A549 (cell line): ENCODE measurements at regions not wholly inside any gene's neighbourhood (a gene's known extent, or its start where the extent isn't known, plus 50 kb on each side); places are given as distances from the start of the nearest gene placed in this dataset.

Source experiments
- ATAC-seq, 2 experiments: fragments of 200-7000 bp in 1 of 2; fragments of >200 bp in 1 of 2; cut with Nextera tagmentation in 1 of 2; cut with Tn5 transposase in 1 of 2; 3 replicates each; pipeline versions ENCODE4 v1.8.0 to v1.9.1; 2018 to 2020; ENCODE audit warnings: mild to moderate bottlenecking in 1 of 2, moderate library complexity in 1 of 2
- CTCF ChIA-PET: fragments of 300-600 bp; sonication (Branson Sonifier 250); formaldehyde crosslinking; extraction: SDS; loops from one replicate; lab custom pipeline; 2021; ENCODE audit warnings: antibody characterized with exemption, inconsistent platforms; lab: Yijun Ruan, JAX
- POLR2A ChIA-PET: fragments of 350-600 bp; formaldehyde crosslinking; extraction: SDS; loops from one replicate; lab custom pipeline; 2021; ENCODE audit warnings: antibody characterized with exemption, inconsistent platforms; lab: Yijun Ruan, JAX
- DNase-seq, 2 experiments: peaks; one replicate each; pipeline versions ENCODE4 v3.0.0 to v3.0.0-alpha.2; 2011 to 2016; ENCODE audit warnings: low read depth in 1 of 2, low spot score in 1 of 2
- FAIRE-seq: peaks from 2 replicates; lab custom pipeline; 2011; peaks lifted over from hg19 to GRCh38; lab: Jason Lieb, UNC
- H3K27ac ChIP-seq, 2 experiments: fragments of >200 bp; sonication (Bioruptor Twin); formaldehyde crosslinking; 3 replicates each; pipeline ENCODE4 v1.5.1; 2016 to 2017
- H3K4me1 ChIP-seq: fragments of >200 bp; sonication (Bioruptor Twin); formaldehyde crosslinking; 3 replicates; pipeline ENCODE4 v1.6.1; 2016
- H3K4me2 ChIP-seq: fragments of >200 bp; sonication (Bioruptor Twin); formaldehyde crosslinking; 3 replicates; pipeline ENCODE4 v1.6.1; 2016
- H3K4me3 ChIP-seq: fragments of >200 bp; sonication (Bioruptor Twin); formaldehyde crosslinking; 3 replicates; pipeline ENCODE4 v1.5.1; 2016
- H3K9me3 ChIP-seq: fragments of >200 bp; sonication (Bioruptor Twin); formaldehyde crosslinking; 3 replicates; pipeline ENCODE4 v1.6.1; 2016
- CBX2 ChIP-seq: fragments of 200-600 bp; sonication (generic); IDR thresholded peaks from 2 replicates; pipeline ENCODE4 v1.6.1; 2016; ENCODE audit warnings: low read depth, mild to moderate bottlenecking, borderline replicate concordance
- CEBPB ChIP-seq, 2 experiments: fragments of >200 bp in 1 of 2; sonication (Bioruptor Twin) in 1 of 2; formaldehyde crosslinking in 1 of 2; IDR thresholded peaks; 2 replicates each; pipeline ENCODE4 v1.6.1; 2012 to 2016
- CHD4 ChIP-seq: fragments of 200-600 bp; sonication (generic); IDR thresholded peaks from 2 replicates; pipeline ENCODE4 v1.6.1; 2016; ENCODE audit warnings: antibody characterized with exemption, mild to moderate bottlenecking, borderline replicate concordance
- EHF ChIP-seq: fragments of 250-450 bp; sonication (Bioruptor Pico); IDR thresholded peaks from 2 replicates; pipeline ENCODE4 v1.5.0; 2020; ENCODE audit warnings: mild to moderate bottlenecking
- EP300 ChIP-seq, 2 experiments: fragments of >200 bp; sonication (Bioruptor Twin); formaldehyde crosslinking; IDR thresholded peaks; 2 replicates in 1 of 2; 3 replicates in 1 of 2; pipeline ENCODE4 v1.6.1; 2016 to 2017
- FOSB ChIP-seq: fragments of 250-450 bp; sonication (Bioruptor Pico); IDR thresholded peaks from 2 replicates; pipeline ENCODE4 v1.5.0; 2020; ENCODE audit warnings: mild to moderate bottlenecking, moderate library complexity
- GATA3 ChIP-seq: IDR thresholded peaks from 2 replicates; pipeline ENCODE4 v1.6.1; 2012; ENCODE audit warnings: borderline replicate concordance
- HEYL ChIP-seq: fragments of 250-450 bp; sonication (Bioruptor Pico); IDR thresholded peaks from 2 replicates; pipeline ENCODE4 v1.8.0; 2021; ENCODE audit warnings: mild to moderate bottlenecking, moderate library complexity
- HOXA7 ChIP-seq: fragments of 250-450 bp; sonication (Bioruptor Pico); IDR thresholded peaks from 2 replicates; pipeline ENCODE4 v1.5.0; 2020; ENCODE audit warnings: mild to moderate bottlenecking, moderate library complexity
- HOXB13 ChIP-seq: fragments of 250-450 bp; sonication (Bioruptor Pico); IDR thresholded peaks from 2 replicates; pipeline ENCODE4 v1.5.0; 2020; ENCODE audit warnings: low read depth, mild to moderate bottlenecking, moderate library complexity
- HOXB5 ChIP-seq: fragments of 250-450 bp; sonication (Bioruptor Pico); IDR thresholded peaks from 2 replicates; pipeline ENCODE4 v1.5.0; 2020; ENCODE audit warnings: mild to moderate bottlenecking, moderate library complexity
- JUNB ChIP-seq: fragments of >200 bp; sonication (Bioruptor Twin); formaldehyde crosslinking; IDR thresholded peaks from 2 replicates; pipeline ENCODE4 v1.6.1; 2016
- KDM1A ChIP-seq: fragments of 200-600 bp; sonication (generic); IDR thresholded peaks from 2 replicates; pipeline ENCODE4 v1.6.1; 2016; ENCODE audit warnings: low read depth, mild to moderate bottlenecking
- KDM5A ChIP-seq: fragments of 200-600 bp; sonication (generic); IDR thresholded peaks from 2 replicates; pipeline ENCODE4 v1.6.1; 2016; ENCODE audit warnings: antibody characterized with exemption, mild to moderate bottlenecking
- MAFK ChIP-seq: fragments of 450-650 bp; IDR thresholded peaks from 2 replicates; pipeline ENCODE4 v1.6.1; 2014; ENCODE audit not compliant: partially characterized antibody
- MAZ ChIP-seq: fragments of 150-350 bp; IDR thresholded peaks from 2 replicates; pipeline ENCODE4 v1.6.1; 2014; ENCODE audit warnings: antibody characterized with exemption, low read depth, low read length, borderline replicate concordance
- NPAS2 ChIP-seq: fragments of 250-450 bp; sonication (Bioruptor Pico); IDR thresholded peaks from 2 replicates; pipeline ENCODE4 v1.8.0; 2022; ENCODE audit warnings: mild to moderate bottlenecking, moderate library complexity, borderline replicate concordance
- POLR2A ChIP-seq: IDR thresholded peaks from 2 replicates; pipeline ENCODE4 v1.6.1; 2012; ENCODE audit warnings: mild to moderate bottlenecking, low read length
- POLR2AphosphoS2 ChIP-seq: conservative IDR thresholded peaks from 2 replicates; pipeline ENCODE4 v1.6.1; 2012; ENCODE audit warnings: low read length, improper control_type of control experiment, inconsistent platforms
- RARB ChIP-seq: fragments of 250-450 bp; sonication (Bioruptor Pico); IDR thresholded peaks from 2 replicates; pipeline ENCODE4 v1.8.0; 2021; ENCODE audit warnings: mild to moderate bottlenecking, moderate library complexity
- RCOR1 ChIP-seq: fragments of 150-350 bp; IDR thresholded peaks from 2 replicates; pipeline ENCODE4 v1.6.1; 2014; ENCODE audit warnings: antibody characterized with exemption, low read length, low read depth
- RFX5 ChIP-seq: fragments of 450-650 bp; IDR thresholded peaks from 2 replicates; pipeline ENCODE4 v1.7.1; 2014; ENCODE audit warnings: antibody characterized with exemption, mild to moderate bottlenecking, moderate library complexity
- SMC3 ChIP-seq: fragments of >200 bp; sonication (Bioruptor Twin); formaldehyde crosslinking; IDR thresholded peaks from 3 replicates; pipeline ENCODE4 v1.6.1; 2018; ENCODE audit warnings: inconsistent platforms
- ZC3H11A ChIP-seq: fragments of 450-650 bp; IDR thresholded peaks from 2 replicates; pipeline ENCODE4 v1.6.1; 2014; ENCODE audit warnings: antibody characterized with exemption, mild to moderate bottlenecking
- ZFP36 ChIP-seq: fragments of 450-650 bp; IDR thresholded peaks from 2 replicates; pipeline ENCODE4 v1.6.1; 2014; ENCODE audit warnings: borderline replicate concordance; ENCODE audit not compliant: partially characterized antibody
- WGBS: methylation state at CpG from one replicate; pipeline ENCODE4 v1.1.6; 2017; ENCODE audit errors: missing lambda C conversion rate; 5-methylcytosine and 5-hydroxymethylcytosine counted together
- TF ChIP-seq, protein P1 (sequence below): fragments of >200 bp; sonication (Bioruptor Twin); formaldehyde crosslinking; IDR thresholded peaks from 2 replicates; pipeline ENCODE4 v1.6.1; 2016
- TF ChIP-seq, protein P2 (sequence below): fragments of >200 bp; sonication (Bioruptor Twin); formaldehyde crosslinking; IDR thresholded peaks from 3 replicates; pipeline ENCODE4 v1.6.1; 2016
- TF ChIP-seq, protein P3 (sequence below): fragments of 200-600 bp; sonication (generic); IDR thresholded peaks from 2 replicates; pipeline ENCODE4 v1.6.1; 2016; ENCODE audit warnings: antibody characterized with exemption, mild to moderate bottlenecking, moderate library complexity
- TF ChIP-seq, protein P4 (sequence below): fragments of 250-450 bp; sonication (Bioruptor Pico); IDR thresholded peaks from 2 replicates; pipeline ENCODE4 v1.5.0; 2020; ENCODE audit warnings: low read depth, mild to moderate bottlenecking, moderate library complexity

DNA sequence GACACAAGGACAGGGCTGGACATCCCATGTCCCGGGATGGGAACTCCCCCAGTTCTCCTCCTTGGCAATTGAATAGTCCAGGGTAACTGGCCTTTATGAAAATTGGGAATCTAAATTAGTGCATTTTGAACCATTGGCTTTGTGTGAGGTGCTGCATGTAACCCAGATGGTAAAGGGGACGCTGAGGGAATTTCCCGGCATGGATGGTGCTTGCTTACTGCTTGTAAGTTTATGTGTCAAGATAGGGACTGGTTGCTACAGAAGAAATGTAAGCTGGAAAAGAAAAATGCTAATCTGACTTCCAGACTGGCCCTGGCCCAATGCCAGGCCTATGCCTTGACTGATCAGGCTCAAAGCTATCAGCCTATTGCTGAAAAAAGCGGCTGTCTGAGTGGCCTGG lies 1096.7 kb upstream of the DDX18 start:
- WGBS, result 4% methylated on average over 4 of the region's 4 CpGs
- CTCF ChIA-PET, result no interaction called here
- DNase-seq (no peak), ATAC-seq (no peak), FAIRE-seq (no peak)
- Histone ChIP-seq H3K4me3 (no peak overlapping the region), H3K9me3 (no peaks in the 10 kb centered on the region; the same call in 2 of the 3 replicates)
- TF ChIP-seq, protein P1, sequence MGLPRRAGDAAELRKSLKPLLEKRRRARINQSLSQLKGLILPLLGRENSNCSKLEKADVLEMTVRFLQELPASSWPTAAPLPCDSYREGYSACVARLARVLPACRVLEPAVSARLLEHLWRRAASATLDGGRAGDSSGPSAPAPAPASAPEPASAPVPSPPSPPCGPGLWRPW, result no peak
- TF ChIP-seq CEBPB (IDR thresholded peaks at IDR 0.05), result no peak
- no peak for TF ChIP-seq MAFK
- TF ChIP-seq POLR2A, result no peak
- TF ChIP-seq NPAS2 (CRISPR knock-in tag), result no peak
- TF ChIP-seq MAZ, result no peak
- TF ChIP-seq JUNB, result no peak
- TF ChIP-seq HEYL, result no peak
- no peak for TF ChIP-seq POLR2AphosphoS2
- no peak for TF ChIP-seq FOSB (CRISPR knock-in tag)
- no peak for TF ChIP-seq EP300 (IDR thresholded peaks at IDR 0.05)
- TF ChIP-seq HOXB13 (CRISPR knock-in tag), result no peak
- no peak for TF ChIP-seq GATA3
- TF ChIP-seq ZFP36, result no peak
- TF ChIP-seq, protein P2, sequence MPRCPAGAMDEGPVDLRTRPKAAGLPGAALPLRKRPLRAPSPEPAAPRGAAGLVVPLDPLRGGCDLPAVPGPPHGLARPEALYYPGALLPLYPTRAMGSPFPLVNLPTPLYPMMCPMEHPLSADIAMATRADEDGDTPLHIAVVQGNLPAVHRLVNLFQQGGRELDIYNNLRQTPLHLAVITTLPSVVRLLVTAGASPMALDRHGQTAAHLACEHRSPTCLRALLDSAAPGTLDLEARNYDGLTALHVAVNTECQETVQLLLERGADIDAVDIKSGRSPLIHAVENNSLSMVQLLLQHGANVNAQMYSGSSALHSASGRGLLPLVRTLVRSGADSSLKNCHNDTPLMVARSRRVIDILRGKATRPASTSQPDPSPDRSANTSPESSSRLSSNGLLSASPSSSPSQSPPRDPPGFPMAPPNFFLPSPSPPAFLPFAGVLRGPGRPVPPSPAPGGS, result no peak
- no peak for TF ChIP-seq RARB (CRISPR knock-in tag)
- TF ChIP-seq, protein P3, sequence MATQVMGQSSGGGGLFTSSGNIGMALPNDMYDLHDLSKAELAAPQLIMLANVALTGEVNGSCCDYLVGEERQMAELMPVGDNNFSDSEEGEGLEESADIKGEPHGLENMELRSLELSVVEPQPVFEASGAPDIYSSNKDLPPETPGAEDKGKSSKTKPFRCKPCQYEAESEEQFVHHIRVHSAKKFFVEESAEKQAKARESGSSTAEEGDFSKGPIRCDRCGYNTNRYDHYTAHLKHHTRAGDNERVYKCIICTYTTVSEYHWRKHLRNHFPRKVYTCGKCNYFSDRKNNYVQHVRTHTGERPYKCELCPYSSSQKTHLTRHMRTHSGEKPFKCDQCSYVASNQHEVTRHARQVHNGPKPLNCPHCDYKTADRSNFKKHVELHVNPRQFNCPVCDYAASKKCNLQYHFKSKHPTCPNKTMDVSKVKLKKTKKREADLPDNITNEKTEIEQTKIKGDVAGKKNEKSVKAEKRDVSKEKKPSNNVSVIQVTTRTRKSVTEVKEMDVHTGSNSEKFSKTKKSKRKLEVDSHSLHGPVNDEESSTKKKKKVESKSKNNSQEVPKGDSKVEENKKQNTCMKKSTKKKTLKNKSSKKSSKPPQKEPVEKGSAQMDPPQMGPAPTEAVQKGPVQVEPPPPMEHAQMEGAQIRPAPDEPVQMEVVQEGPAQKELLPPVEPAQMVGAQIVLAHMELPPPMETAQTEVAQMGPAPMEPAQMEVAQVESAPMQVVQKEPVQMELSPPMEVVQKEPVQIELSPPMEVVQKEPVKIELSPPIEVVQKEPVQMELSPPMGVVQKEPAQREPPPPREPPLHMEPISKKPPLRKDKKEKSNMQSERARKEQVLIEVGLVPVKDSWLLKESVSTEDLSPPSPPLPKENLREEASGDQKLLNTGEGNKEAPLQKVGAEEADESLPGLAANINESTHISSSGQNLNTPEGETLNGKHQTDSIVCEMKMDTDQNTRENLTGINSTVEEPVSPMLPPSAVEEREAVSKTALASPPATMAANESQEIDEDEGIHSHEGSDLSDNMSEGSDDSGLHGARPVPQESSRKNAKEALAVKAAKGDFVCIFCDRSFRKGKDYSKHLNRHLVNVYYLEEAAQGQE, result no peak
- no peak for TF ChIP-seq SMC3
- TF ChIP-seq RFX5, result no peak
- TF ChIP-seq, all 56 proteins: peak for 0
- Histone ChIP-seq H3K27ac (no peak overlapping the region), H3K4me2 (no peak overlapping the region), H3K4me1 (no peaks in the 10 kb centered on the region)
- POLR2A ChIA-PET, result no interaction called here

DNA sequence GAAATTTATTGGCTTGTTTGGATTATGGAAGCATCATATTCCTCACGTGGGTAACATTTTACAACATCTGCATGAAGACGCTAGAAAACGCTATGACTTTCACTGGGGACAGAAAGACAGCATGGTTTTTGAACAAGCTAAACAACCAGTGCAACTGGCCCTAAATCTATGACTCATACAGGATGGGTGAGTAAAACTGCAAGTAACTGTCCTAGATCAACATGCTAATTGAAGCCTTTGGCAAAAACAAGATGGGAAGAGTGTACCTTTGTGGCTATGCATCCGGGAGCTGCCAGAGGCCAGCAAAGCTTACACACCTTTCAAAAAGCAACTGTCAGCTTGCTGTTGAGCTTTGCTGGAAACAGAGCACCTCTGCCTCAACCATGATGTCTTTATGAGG lies 1096.0 kb upstream of the DDX18 start:
- TF ChIP-seq POLR2AphosphoS2, result no peak
- no peak for TF ChIP-seq HOXB5 (CRISPR knock-in tag)
- no peak for TF ChIP-seq SMC3
- TF ChIP-seq, protein P3, result no peak
- no peak for TF ChIP-seq HOXA7 (CRISPR knock-in tag)
- TF ChIP-seq CHD4, result no peak
- TF ChIP-seq CBX2, result no peak
- no peak for TF ChIP-seq RCOR1
- no peak for TF ChIP-seq EHF (CRISPR knock-in tag)
- TF ChIP-seq ZC3H11A, result no peak
- TF ChIP-seq MAZ, result no peak
- TF ChIP-seq RFX5, result no peak
- TF ChIP-seq KDM1A, result no peak
- TF ChIP-seq RARB (CRISPR knock-in tag), result no peak
- no peak for TF ChIP-seq KDM5A
- TF ChIP-seq, protein P4, sequence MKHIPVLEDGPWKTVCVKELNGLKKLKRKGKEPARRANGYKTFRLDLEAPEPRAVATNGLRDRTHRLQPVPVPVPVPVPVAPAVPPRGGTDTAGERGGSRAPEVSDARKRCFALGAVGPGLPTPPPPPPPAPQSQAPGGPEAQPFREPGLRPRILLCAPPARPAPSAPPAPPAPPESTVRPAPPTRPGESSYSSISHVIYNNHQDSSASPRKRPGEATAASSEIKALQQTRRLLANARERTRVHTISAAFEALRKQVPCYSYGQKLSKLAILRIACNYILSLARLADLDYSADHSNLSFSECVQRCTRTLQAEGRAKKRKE (CRISPR knock-in tag), result no peak
- DNase-seq (no peak), FAIRE-seq (no peak), ATAC-seq (no peak)
- no peak overlapping the region for H3K27ac ChIP-seq
- ChIA-PET CTCF (no interaction called here), POLR2A (no interaction called here)
- H3K4me1 ChIP-seq, result no peaks in the 10 kb centered on the region
- no peak overlapping the region for H3K4me3 ChIP-seq
- WGBS, result 7% methylated on average over 4 of the region's 4 CpGs
- H3K4me2 ChIP-seq, result no peak overlapping the region
- H3K9me3 ChIP-seq, result no peaks in the 10 kb centered on the region; the same call in 2 of the 3 replicates
